Neural crest cell (in vitro differentiated cells): ENCODE measurements at regions not wholly inside any gene's neighbourhood (a gene's known extent, or its start where the extent isn't known, plus 50 kb on each side); places are given as distances from the start of the nearest gene placed in this dataset.

Source experiments
- DNase-seq: peaks from one replicate; pipeline ENCODE4 v3.0.0; 2021; ENCODE audit warnings: low read depth, mixed read lengths, low spot score
- H3K27ac Mint-ChIP-seq: one replicate; pipeline ENCODE4 v1.8.0; 2021; ENCODE audit warnings: mild to moderate bottlenecking, mixed read lengths; ENCODE audit not compliant: unreplicated experiment
- H3K27me3 Mint-ChIP-seq: 2 replicates; pipeline ENCODE4 v1.8.0; 2021; ENCODE audit warnings: low read depth, mild to moderate bottlenecking, mixed read lengths
- H3K36me3 Mint-ChIP-seq: 2 replicates; pipeline ENCODE4 v1.8.0; 2021; ENCODE audit warnings: low read depth, mild to moderate bottlenecking, mixed read lengths
- H3K4me1 Mint-ChIP-seq: 2 replicates; pipeline ENCODE4 v1.8.0; 2021; ENCODE audit warnings: mixed read lengths
- H3K4me3 Mint-ChIP-seq: one replicate; pipeline ENCODE4 v1.8.0; 2021; ENCODE audit warnings: mild to moderate bottlenecking, mixed read lengths
- H3K9me3 Mint-ChIP-seq: 2 replicates; pipeline ENCODE4 v1.8.0; 2021; ENCODE audit warnings: mixed read lengths
- CTCF ChIP-seq: fragments of 200-600 bp; sonication (generic); conservative IDR thresholded peaks from 2 replicates; pipeline ENCODE4 v1.5.0; 2021; ENCODE audit warnings: antibody characterized with exemption, mild to moderate bottlenecking

GRCh38 chr7:46930366-46930765 is 651.5 kb downstream of the TNS3 start:
- no peak overlapping the region for H3K4me3 Mint-ChIP-seq
- no peak overlapping the region for H3K27ac Mint-ChIP-seq
- DNase-seq, result no peak
- no peaks in the 10 kb centered on the region for H3K4me1 Mint-ChIP-seq
- TF ChIP-seq CTCF, result no peak
- no peaks in the 10 kb centered on the region for H3K27me3 Mint-ChIP-seq
- H3K36me3 Mint-ChIP-seq, result peaks cover 2% of the 10 kb centered on the region
- peaks cover 2% of the 10 kb centered on the region for H3K9me3 Mint-ChIP-seq

GRCh38 chr7:46929359-46929758 is 652.6 kb downstream of the TNS3 start:
- DNase-seq, result no peak
- no peak overlapping the region for H3K4me3 Mint-ChIP-seq
- peaks cover 2% of the 10 kb centered on the region for H3K9me3 Mint-ChIP-seq
- TF ChIP-seq CTCF, result no peak
- no peaks in the 10 kb centered on the region for H3K4me1 Mint-ChIP-seq
- H3K27me3 Mint-ChIP-seq, result no peaks in the 10 kb centered on the region
- H3K36me3 Mint-ChIP-seq, result peaks cover 2% of the 10 kb centered on the region
- H3K27ac Mint-ChIP-seq, result no peak overlapping the region

- DNase-seq, result no peak
- Mint-ChIP-seq H3K27me3 (no peaks in the 10 kb centered on the region), H3K4me1 (no peaks in the 10 kb centered on the region), H3K36me3 (peaks cover 7% of the 10 kb centered on the region), H3K4me3 (no peak overlapping the region), H3K9me3 (peaks cover 6% of the 10 kb centered on the region), H3K27ac (no peak overlapping the region)
- no peak for TF ChIP-seq CTCF
Measured at GRCh38 chr7:46928719-46929118, 653.2 kb downstream of the TNS3 start.

GRCh38 chr7:46927131-46927810 is 654.6 kb downstream of the TNS3 start:
- DNase-seq, result no peak
- H3K36me3 Mint-ChIP-seq, result peaks cover 7% of the 10 kb centered on the region
- peaks cover 12% of the 10 kb centered on the region for H3K9me3 Mint-ChIP-seq
- no peaks in the 10 kb centered on the region for H3K27me3 Mint-ChIP-seq
- no peaks in the 10 kb centered on the region for H3K4me1 Mint-ChIP-seq
- H3K4me3 Mint-ChIP-seq, result no peak overlapping the region
- no peak overlapping the region for H3K27ac Mint-ChIP-seq
- no peak for TF ChIP-seq CTCF

- no peak for DNase-seq
- no peak for TF ChIP-seq CTCF
- Mint-ChIP-seq H3K27me3 (no peaks in the 10 kb centered on the region), H3K4me1 (no peaks in the 10 kb centered on the region), H3K36me3 (peaks cover 2% of the 10 kb centered on the region), H3K9me3 (peaks cover 3% of the 10 kb centered on the region), H3K4me3 (no peak overlapping the region), H3K27ac (no peak overlapping the region)
Measured at GRCh38 chr7:46916581-46916980, 665.3 kb downstream of the TNS3 start.
